GM12878 (cell line): ENCODE measurements at regions not wholly inside any gene's neighbourhood (a gene's known extent, or its start where the extent isn't known, plus 50 kb on each side); places are given as distances from the start of the nearest gene placed in this dataset.

ENCODE experiments used
- ATF2 ChIP-seq: IDR thresholded peaks from 2 replicates; pipeline ENCODE4 v1.6.1; 2012; ENCODE audit warnings: low read length, inconsistent platforms
- ATF7 ChIP-seq: fragments of 450-650 bp; IDR thresholded peaks from 2 replicates; pipeline ENCODE4 v1.6.1; 2016; ENCODE audit warnings: low read depth, mild to moderate bottlenecking
- BHLHE40 ChIP-seq, 2 experiments: fragments of 450-650 bp in 1 of 2; IDR thresholded peaks; 2 replicates each; pipeline ENCODE4 v1.6.1; 2011 to 2017; ENCODE audit warnings: low read depth in 2 of 2, borderline replicate concordance in 1 of 2, improper control_type of control experiment in 1 of 2, low read length in 1 of 2, mild to moderate bottlenecking in 1 of 2
- CUX1 ChIP-seq: IDR thresholded peaks from 2 replicates; pipeline ENCODE4 v1.6.1; 2012; ENCODE audit warnings: improper control_type of control experiment, low read depth, low read length; ENCODE audit not compliant: insufficient replicate concordance
- IRF4 ChIP-seq: IDR thresholded peaks from 2 replicates; pipeline ENCODE4 v1.6.1; 2011; ENCODE audit warnings: low read depth, low read length
- JUND ChIP-seq: IDR thresholded peaks from 2 replicates; pipeline ENCODE4 v1.6.1; 2012; ENCODE audit warnings: low read depth, mild to moderate bottlenecking, low read length, improper control_type of control experiment, moderate library complexity
- LARP7 ChIP-seq: fragments of 450-650 bp; IDR thresholded peaks from 2 replicates; pipeline ENCODE4 v1.6.1; 2017; ENCODE audit warnings: mild to moderate bottlenecking
- MTA2 ChIP-seq: fragments of 450-650 bp; IDR thresholded peaks from 2 replicates; pipeline ENCODE4 v1.6.1; 2016; ENCODE audit warnings: low read depth, mild to moderate bottlenecking, moderate library complexity
- NKRF ChIP-seq: fragments of 450-650 bp; conservative IDR thresholded peaks from 2 replicates; pipeline ENCODE4 v1.6.1; 2017; ENCODE audit warnings: mild to moderate bottlenecking, moderate library complexity
- SMC3 ChIP-seq: IDR thresholded peaks from 2 replicates; pipeline ENCODE4 v1.6.1; 2011; ENCODE audit warnings: low read length, improper control_type of control experiment, borderline replicate concordance
- TARDBP ChIP-seq: IDR thresholded peaks from 2 replicates; pipeline ENCODE4 v1.6.1; 2016; ENCODE audit warnings: borderline replicate concordance
- ZBED1 ChIP-seq: IDR thresholded peaks from 2 replicates; pipeline ENCODE4 v1.6.1; 2016; ENCODE audit warnings: borderline replicate concordance
- ZBTB33 ChIP-seq: fragments of 450-650 bp; IDR thresholded peaks from 2 replicates; pipeline ENCODE4 v1.6.1; 2017; ENCODE audit warnings: mild to moderate bottlenecking
- ZNF217 ChIP-seq: fragments of 450-650 bp; IDR thresholded peaks from 2 replicates; pipeline ENCODE4 v1.6.1; 2017; ENCODE audit warnings: antibody characterized with exemption, mild to moderate bottlenecking
- ZNF24 ChIP-seq: fragments of 450-650 bp; IDR thresholded peaks from 2 replicates; pipeline ENCODE4 v1.6.1; 2017; ENCODE audit warnings: antibody characterized with exemption, mild to moderate bottlenecking
- ZNF274 ChIP-seq: IDR thresholded peaks from one replicate; pipeline ENCODE4 v1.8.0; 2011; ENCODE audit not compliant: insufficient read length, insufficient read depth
- ZNF384 ChIP-seq: IDR thresholded peaks from 2 replicates; pipeline ENCODE4 v1.6.1; 2012; ENCODE audit warnings: low read depth, mild to moderate bottlenecking, low read length, improper control_type of control experiment, borderline replicate concordance

DNA sequence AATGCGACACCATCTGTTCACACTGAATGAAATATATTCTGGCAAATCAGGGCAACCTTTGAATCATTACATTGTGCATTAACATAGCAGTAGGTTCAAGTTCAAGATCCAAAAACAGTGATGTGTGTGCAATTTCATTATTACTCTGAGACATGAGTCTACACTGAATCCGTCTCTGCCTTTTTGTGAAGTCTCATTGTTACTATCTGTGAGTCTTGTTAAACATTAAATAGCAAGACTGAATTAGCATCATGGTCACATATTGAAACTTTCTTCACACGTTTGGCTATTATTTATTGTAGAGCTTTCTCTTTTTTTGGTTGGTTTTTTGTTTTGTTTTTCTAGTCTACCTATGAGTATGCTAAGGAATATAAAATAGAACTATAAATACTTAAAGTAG is 117.1 kb upstream of the SLITRK5 start (continued):
- TF ChIP-seq MTA2 (peak; percentile 24; the same call in 1 of the 2 replicates), ZNF274 (no peak), LARP7 (no peak), NKRF (no peak), ZBTB33 (no peak), TARDBP (no peak), JUND (no peak), IRF4 (no peak), ATF2 (no peak), BHLHE40 (IDR thresholded peaks at IDR 0.05; ENCODE audit: borderline replicate concordance in 1 of 2, low read depth in 2 of 2, low read length in 1 of 2) (peak; percentile 16 to 34; a peak in 1 of 4 replicates), ATF7 (peak; percentile 39), ZNF217 (peak; percentile 36; the same call in 1 of the 2 replicates), SMC3 (no peak), ZNF24 (peak; percentile 80), ZBED1 (no peak), ZNF384 (no peak), CUX1 (no peak)
